ENCODE measurements at regions not wholly inside any gene's neighbourhood (a gene's known extent, or its start where the extent isn't known, plus 50 kb on each side); places are given as distances from the start of the nearest gene placed in this dataset.

DNA sequence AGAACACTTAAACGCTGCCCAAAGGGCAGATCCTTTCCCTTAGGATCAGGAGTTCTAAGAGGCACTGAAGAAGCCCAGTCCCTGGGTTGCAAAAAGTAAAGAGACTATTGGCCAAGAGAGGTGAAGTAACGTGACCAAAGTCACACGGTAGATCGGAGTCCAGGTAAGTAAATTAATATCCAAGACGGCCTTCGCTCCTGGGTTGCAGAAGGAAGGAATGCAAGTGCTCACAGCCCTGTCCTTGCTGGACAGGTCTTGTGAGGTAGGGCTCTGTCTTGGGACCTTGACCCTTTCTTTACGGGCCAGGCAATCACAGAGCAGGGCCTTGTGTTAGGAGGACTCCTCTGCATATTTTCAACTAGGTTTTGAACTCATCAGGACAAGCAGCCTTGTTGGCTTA, 243.7 kb upstream of the PDE10A start:
- no peak overlapping the region for H3K27ac ChIP-seq
- no peak for DNase-seq
- intact Hi-C loops (cut with DNase I), result no loop called here
- H3K4me3 ChIP-seq, result no peak overlapping the region
- no peaks in the 10 kb centered on the region for H3K4me1 ChIP-seq
- H3K9ac ChIP-seq (ENCODE audit: low read depth in 2 of 2, low read length in 2 of 2), result no peak overlapping the region
- H3K9me3 ChIP-seq, result no peaks in the 10 kb centered on the region
- no peaks in the 10 kb centered on the region for H3K27me3 ChIP-seq
- no peaks in the 10 kb centered on the region for H3K36me3 ChIP-seq
- TF ChIP-seq, protein P1, sequence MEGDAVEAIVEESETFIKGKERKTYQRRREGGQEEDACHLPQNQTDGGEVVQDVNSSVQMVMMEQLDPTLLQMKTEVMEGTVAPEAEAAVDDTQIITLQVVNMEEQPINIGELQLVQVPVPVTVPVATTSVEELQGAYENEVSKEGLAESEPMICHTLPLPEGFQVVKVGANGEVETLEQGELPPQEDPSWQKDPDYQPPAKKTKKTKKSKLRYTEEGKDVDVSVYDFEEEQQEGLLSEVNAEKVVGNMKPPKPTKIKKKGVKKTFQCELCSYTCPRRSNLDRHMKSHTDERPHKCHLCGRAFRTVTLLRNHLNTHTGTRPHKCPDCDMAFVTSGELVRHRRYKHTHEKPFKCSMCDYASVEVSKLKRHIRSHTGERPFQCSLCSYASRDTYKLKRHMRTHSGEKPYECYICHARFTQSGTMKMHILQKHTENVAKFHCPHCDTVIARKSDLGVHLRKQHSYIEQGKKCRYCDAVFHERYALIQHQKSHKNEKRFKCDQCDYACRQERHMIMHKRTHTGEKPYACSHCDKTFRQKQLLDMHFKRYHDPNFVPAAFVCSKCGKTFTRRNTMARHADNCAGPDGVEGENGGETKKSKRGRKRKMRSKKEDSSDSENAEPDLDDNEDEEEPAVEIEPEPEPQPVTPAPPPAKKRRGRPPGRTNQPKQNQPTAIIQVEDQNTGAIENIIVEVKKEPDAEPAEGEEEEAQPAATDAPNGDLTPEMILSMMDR (IDR thresholded peaks at IDR 0.05), result no peak

DNA sequence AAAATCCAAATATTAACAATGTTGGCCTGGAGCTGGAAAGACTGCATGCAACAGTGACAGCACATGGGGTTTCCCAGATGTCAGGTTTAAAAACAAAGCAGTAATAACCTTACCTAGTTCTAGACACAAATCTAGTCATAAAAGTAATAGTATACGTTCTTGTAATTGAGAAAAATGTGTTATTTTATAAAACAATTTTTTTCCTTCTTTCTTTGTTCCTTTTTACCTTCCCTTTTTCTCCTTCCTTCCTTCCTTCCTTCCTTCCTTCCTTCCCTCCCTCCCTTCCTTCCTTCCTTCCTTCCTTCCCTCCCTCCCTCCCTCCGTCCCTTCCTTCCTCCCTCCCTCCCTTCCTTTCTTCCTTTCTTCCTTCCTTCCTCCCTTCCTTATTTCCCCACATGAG, 242.7 kb upstream of the PDE10A start:
- Histone ChIP-seq H3K4me1 (no peaks in the 10 kb centered on the region), H3K9ac (ENCODE audit: low read depth in 2 of 2, low read length in 2 of 2) (no peak overlapping the region), H3K9me3 (no peaks in the 10 kb centered on the region), H3K27me3 (no peaks in the 10 kb centered on the region), H3K4me3 (no peak overlapping the region), H3K27ac (no peak overlapping the region), H3K36me3 (no peaks in the 10 kb centered on the region)
- TF ChIP-seq, protein P1 (IDR thresholded peaks at IDR 0.05), result no peak
- no peak for DNase-seq
- intact Hi-C loops (cut with DNase I), result no loop called here

DNA sequence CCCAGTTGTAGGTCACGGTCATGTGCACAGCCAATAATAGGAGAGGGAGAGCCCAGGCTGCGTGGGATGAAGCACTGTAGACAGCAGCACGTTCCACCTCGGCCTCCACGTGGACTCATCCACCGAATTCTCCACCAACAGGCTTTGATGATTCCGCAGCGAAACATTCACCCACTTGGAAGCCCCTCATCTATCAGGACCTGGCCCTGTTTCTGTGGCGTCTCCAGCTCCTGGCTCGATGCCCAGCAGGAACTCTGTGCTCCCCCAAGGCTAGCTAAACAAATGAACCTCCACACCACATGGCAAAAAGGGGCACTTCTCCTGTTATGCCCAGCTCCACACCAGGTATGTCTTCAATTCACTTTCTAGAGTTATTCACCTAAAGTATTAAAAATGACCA, 237.9 kb upstream of the PDE10A start:
- DNase-seq, result no peak
- Histone ChIP-seq H3K9ac (ENCODE audit: low read depth in 2 of 2, low read length in 2 of 2) (no peak overlapping the region), H3K4me3 (no peak overlapping the region), H3K36me3 (no peaks in the 10 kb centered on the region), H3K9me3 (no peaks in the 10 kb centered on the region), H3K27me3 (no peaks in the 10 kb centered on the region), H3K4me1 (no peaks in the 10 kb centered on the region), H3K27ac (no peak overlapping the region)
- TF ChIP-seq, protein P1 (IDR thresholded peaks at IDR 0.05), result no peak
- intact Hi-C loops (cut with DNase I), result no loop called here

DNA sequence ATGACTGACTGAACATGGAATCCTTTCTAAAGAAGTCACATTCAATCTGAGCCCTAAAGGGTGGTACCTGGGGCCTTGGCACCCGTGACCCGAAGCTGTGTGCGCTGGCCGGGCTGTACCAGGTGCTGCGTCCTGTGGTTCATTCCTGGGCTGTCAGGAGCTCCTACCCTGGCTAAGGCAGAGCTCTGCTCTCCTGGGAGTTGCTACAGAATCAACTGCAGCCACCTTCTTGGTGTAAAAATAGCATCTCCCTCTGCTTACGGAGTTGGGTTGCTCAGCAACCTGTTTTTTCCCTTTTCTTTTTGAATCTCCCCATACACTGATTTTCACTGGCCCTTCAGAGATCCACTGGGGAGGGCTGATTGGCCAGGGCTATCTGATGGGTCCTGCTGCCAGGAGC, 236.6 kb upstream of the PDE10A start:
- Histone ChIP-seq H3K4me1 (no peaks in the 10 kb centered on the region), H3K9ac (ENCODE audit: low read depth in 2 of 2, low read length in 2 of 2) (no peak overlapping the region), H3K9me3 (no peaks in the 10 kb centered on the region), H3K36me3 (no peaks in the 10 kb centered on the region), H3K27me3 (no peaks in the 10 kb centered on the region), H3K27ac (no peak overlapping the region), H3K4me3 (no peak overlapping the region)
- intact Hi-C loops (cut with DNase I), result no loop called here
- TF ChIP-seq, protein P1 (IDR thresholded peaks at IDR 0.05), result no peak
- DNase-seq, result no peak

DNA sequence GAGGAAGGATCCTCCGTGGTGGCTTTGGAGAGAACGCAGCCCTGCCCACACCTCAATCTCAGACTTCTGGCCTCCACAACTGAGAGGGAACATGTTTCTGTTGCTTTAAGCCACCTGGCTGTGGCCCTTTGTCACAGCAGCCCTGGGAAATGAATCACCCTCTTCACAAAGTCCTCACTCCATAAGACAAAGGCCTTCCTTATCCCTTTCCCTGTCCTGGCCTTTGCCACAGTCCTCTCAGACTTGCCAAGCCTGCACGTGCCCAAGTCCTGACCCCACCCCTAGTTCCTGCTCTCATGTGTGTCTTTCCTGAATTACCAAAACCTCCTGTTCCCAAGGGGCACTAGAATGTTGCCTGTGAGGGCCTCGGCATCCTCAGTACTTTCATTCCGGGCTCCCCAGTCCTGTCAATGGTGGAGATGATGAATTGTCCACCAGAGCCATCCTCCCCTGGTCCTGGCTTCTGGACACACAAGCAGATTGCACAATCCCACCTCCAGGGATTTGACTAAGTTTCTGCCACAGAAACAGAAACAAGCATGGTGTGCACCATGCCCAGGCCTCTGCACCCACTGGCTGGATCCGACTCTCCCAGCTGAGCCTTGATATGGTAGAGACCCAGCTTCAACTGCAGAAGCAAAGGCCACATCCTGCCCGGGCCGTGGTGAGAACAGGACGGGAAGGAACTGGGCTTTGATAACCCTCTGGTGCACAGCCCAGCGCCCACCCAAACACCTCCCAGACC, 232.6 kb upstream of the PDE10A start:
- DNase-seq, result no peak
- TF ChIP-seq, protein P1 (IDR thresholded peaks at IDR 0.05), result no peak
- H3K27me3 ChIP-seq, result no peaks in the 10 kb centered on the region
- intact Hi-C loops (cut with DNase I), result no loop called here
- no peak overlapping the region for H3K9ac ChIP-seq (ENCODE audit: low read depth in 2 of 2, low read length in 2 of 2)
- H3K4me3 ChIP-seq, result no peak overlapping the region
- no peaks in the 10 kb centered on the region for H3K9me3 ChIP-seq
- no peaks in the 10 kb centered on the region for H3K36me3 ChIP-seq
- H3K27ac ChIP-seq, result no peak overlapping the region
- H3K4me1 ChIP-seq, result no peaks in the 10 kb centered on the region

Data from colonic mucosa (tissue), 4 donors.